OCI-LY1 (cell line): ENCODE measurements at regions not wholly inside any gene's neighbourhood (a gene's known extent, or its start where the extent isn't known, plus 50 kb on each side); places are given as distances from the start of the nearest gene placed in this dataset.

Source experiments
- EZH2 ChIP-seq: fragments of 200-600 bp; sonication (generic), shearing (Covaris generic); IDR thresholded peaks from 2 replicates; pipeline ENCODE4 v1.8.0; 2017; ENCODE audit warnings: borderline replicate concordance, mixed run types, mild to moderate bottlenecking, antibody characterized with exemption, low read length, moderate library complexity, mixed read lengths
- TF ChIP-seq, protein P1 (sequence below): fragments of 200-600 bp; sonication (generic), shearing (Covaris generic); IDR thresholded peaks from 2 replicates; pipeline ENCODE4 v1.5.1; 2017; ENCODE audit warnings: mild to moderate bottlenecking, antibody characterized with exemption, low read length, moderate library complexity, mixed read lengths

DNA sequence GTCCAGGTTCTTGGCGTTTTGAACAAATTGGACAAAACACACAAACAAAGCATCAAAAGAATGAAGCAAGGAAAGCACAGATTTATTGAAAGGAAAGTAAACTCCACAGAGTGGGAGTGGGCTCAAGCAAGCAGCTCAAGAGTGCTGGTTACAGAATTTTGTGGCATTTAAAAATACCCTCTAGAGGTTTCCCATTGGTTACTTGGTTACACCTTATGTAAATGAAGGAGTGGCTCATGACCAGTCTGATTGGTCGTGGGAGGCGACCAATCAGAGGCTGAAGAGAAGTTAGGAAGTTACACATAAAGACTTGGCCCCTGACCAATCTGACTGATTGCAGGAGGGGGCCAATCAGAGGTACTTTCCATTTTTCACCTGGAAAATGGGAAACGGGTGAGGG is 1373.8 kb upstream of the GOT2 start:
- TF ChIP-seq EZH2, result no peak
- TF ChIP-seq, protein P1, sequence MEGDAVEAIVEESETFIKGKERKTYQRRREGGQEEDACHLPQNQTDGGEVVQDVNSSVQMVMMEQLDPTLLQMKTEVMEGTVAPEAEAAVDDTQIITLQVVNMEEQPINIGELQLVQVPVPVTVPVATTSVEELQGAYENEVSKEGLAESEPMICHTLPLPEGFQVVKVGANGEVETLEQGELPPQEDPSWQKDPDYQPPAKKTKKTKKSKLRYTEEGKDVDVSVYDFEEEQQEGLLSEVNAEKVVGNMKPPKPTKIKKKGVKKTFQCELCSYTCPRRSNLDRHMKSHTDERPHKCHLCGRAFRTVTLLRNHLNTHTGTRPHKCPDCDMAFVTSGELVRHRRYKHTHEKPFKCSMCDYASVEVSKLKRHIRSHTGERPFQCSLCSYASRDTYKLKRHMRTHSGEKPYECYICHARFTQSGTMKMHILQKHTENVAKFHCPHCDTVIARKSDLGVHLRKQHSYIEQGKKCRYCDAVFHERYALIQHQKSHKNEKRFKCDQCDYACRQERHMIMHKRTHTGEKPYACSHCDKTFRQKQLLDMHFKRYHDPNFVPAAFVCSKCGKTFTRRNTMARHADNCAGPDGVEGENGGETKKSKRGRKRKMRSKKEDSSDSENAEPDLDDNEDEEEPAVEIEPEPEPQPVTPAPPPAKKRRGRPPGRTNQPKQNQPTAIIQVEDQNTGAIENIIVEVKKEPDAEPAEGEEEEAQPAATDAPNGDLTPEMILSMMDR, result no peak
